HEK293 (cell line): ENCODE measurements at regions not wholly inside any gene's neighbourhood (a gene's known extent, or its start where the extent isn't known, plus 50 kb on each side); places are given as distances from the start of the nearest gene placed in this dataset.
A peak's percentile ranks its signal among the peaks of the same experiment; 100 is the strongest.

ENCODE experiments used
- CTCF ChIA-PET: fragments of 350-600 bp; formaldehyde crosslinking; extraction: SDS; loops from one replicate; lab custom pipeline; 2021; ENCODE audit warnings: antibody characterized with exemption; lab: Yijun Ruan, JAX
- POLR2A ChIA-PET: fragments of 300-600 bp; formaldehyde crosslinking; extraction: SDS; loops from one replicate; lab custom pipeline; 2020; ENCODE audit warnings: antibody characterized with exemption, inconsistent platforms; lab: Yijun Ruan, JAX
- H3K27ac ChIP-seq: fragments of 200-500 bp; sonication (Bioruptor generic); 2 replicates; pipeline ENCODE4 v1.5.1; 2014; ENCODE audit warnings: low read depth, low read length, control low read depth, inconsistent platforms; ENCODE audit errors: extremely low read depth
- H3K36me3 ChIP-seq, 2 experiments: fragments of 200-500 bp in 1 of 2; sonication (Bioruptor generic) in 1 of 2; 1 replicate in 1 of 2; 2 replicates in 1 of 2; pipeline ENCODE4 v1.5.1; 2014 to 2017; ENCODE audit warnings: inconsistent platforms in 2 of 2, low read length in 2 of 2; ENCODE audit not compliant: control insufficient read depth in 2 of 2, insufficient read depth in 1 of 2
- H3K4me1 ChIP-seq: fragments of 200-500 bp; sonication (Bioruptor generic); 2 replicates; pipeline ENCODE4 v1.5.1; 2014; ENCODE audit warnings: mild to moderate bottlenecking, low read length, inconsistent platforms; ENCODE audit not compliant: control insufficient read depth, insufficient read depth
- H3K4me3 ChIP-seq: 2 replicates; pipeline ENCODE4 v1.5.1; 2011; ENCODE audit warnings: low read depth, mild to moderate bottlenecking, control low read depth, low read length, moderate library complexity
- H3K9me3 ChIP-seq: fragments of 200-500 bp; sonication (Bioruptor generic); 2 replicates; pipeline ENCODE4 v1.5.1; 2014; ENCODE audit warnings: low read depth, low read length, inconsistent platforms; ENCODE audit not compliant: control insufficient read depth, insufficient read depth
- CTCF ChIP-seq: fragments of 450-650 bp; formaldehyde crosslinking; IDR thresholded peaks from 2 replicates; pipeline ENCODE4 v1.5.1; 2016; ENCODE audit warnings: missing biosample characterization, missing genetic modification characterization
- EGR2 ChIP-seq: fragments of 450-650 bp; formaldehyde crosslinking; IDR thresholded peaks from 2 replicates; pipeline ENCODE4 v1.5.1; 2016; ENCODE audit warnings: low read depth, missing biosample characterization, missing genetic modification characterization
- KLF7 ChIP-seq: fragments of 450-650 bp; formaldehyde crosslinking; IDR thresholded peaks from 2 replicates; pipeline ENCODE4 v1.5.1; 2016; ENCODE audit warnings: missing biosample characterization, missing genetic modification characterization, borderline replicate concordance
- KLF9 ChIP-seq: fragments of 450-650 bp; formaldehyde crosslinking; IDR thresholded peaks from 2 replicates; pipeline ENCODE4 v1.5.1; 2016; ENCODE audit warnings: missing biosample characterization, missing genetic modification characterization, low read depth
- PRDM10 ChIP-seq: fragments of 450-650 bp; formaldehyde crosslinking; IDR thresholded peaks from 2 replicates; pipeline ENCODE4 v1.5.1; 2016; ENCODE audit warnings: missing biosample characterization, missing genetic modification characterization
- TCF7L2 ChIP-seq: IDR thresholded peaks from 2 replicates; pipeline ENCODE4 v1.6.1; 2011; ENCODE audit warnings: low read depth, mild to moderate bottlenecking, inconsistent platforms, low read length, moderate library complexity, borderline replicate concordance
- ZBTB10 ChIP-seq: fragments of 450-650 bp; formaldehyde crosslinking; IDR thresholded peaks from 2 replicates; pipeline ENCODE4 v1.5.1; 2016; ENCODE audit warnings: missing biosample characterization, missing genetic modification characterization
- ZFHX2 ChIP-seq: fragments of 450-650 bp; formaldehyde crosslinking; conservative IDR thresholded peaks from 2 replicates; pipeline ENCODE4 v1.5.1; 2016; ENCODE audit warnings: missing biosample characterization, missing genetic modification characterization
- ZIC2 ChIP-seq: fragments of 450-650 bp; formaldehyde crosslinking; IDR thresholded peaks from 2 replicates; pipeline ENCODE4 v1.5.1; 2016; ENCODE audit warnings: missing biosample characterization, missing genetic modification characterization
- ZNF169 ChIP-seq: fragments of 450-650 bp; formaldehyde crosslinking; IDR thresholded peaks from 2 replicates; pipeline ENCODE4 v1.5.1; 2016; ENCODE audit warnings: missing biosample characterization, missing genetic modification characterization
- ZNF184 ChIP-seq: fragments of 450-650 bp; IDR thresholded peaks from 2 replicates; pipeline ENCODE4 v1.5.1; 2018; ENCODE audit warnings: missing biosample characterization, mild to moderate bottlenecking, missing genetic modification characterization
- ZNF266 ChIP-seq: fragments of 450-650 bp; formaldehyde crosslinking; IDR thresholded peaks from 2 replicates; pipeline ENCODE4 v1.5.1; 2016; ENCODE audit warnings: missing biosample characterization, missing genetic modification characterization, low read depth
- ZNF423 ChIP-seq: fragments of 450-650 bp; formaldehyde crosslinking; IDR thresholded peaks from 2 replicates; pipeline ENCODE4 v1.5.1; 2016; ENCODE audit warnings: missing biosample characterization, missing genetic modification characterization
- ZNF473 ChIP-seq: fragments of 450-650 bp; formaldehyde crosslinking; IDR thresholded peaks from 2 replicates; pipeline ENCODE4 v1.5.1; 2017; ENCODE audit warnings: missing biosample characterization, missing genetic modification characterization
- ZNF488 ChIP-seq: fragments of 450-650 bp; formaldehyde crosslinking; IDR thresholded peaks from 2 replicates; pipeline ENCODE4 v1.5.1; 2016; ENCODE audit warnings: missing biosample characterization, missing genetic modification characterization
- ZNF555 ChIP-seq: fragments of 450-650 bp; formaldehyde crosslinking; conservative IDR thresholded peaks from 2 replicates; pipeline ENCODE4 v1.5.1; 2017; ENCODE audit warnings: missing biosample characterization, mild to moderate bottlenecking, missing genetic modification characterization, inconsistent platforms
- ZNF600 ChIP-seq: fragments of 450-650 bp; formaldehyde crosslinking; IDR thresholded peaks from 2 replicates; pipeline ENCODE4 v1.5.1; 2016; ENCODE audit warnings: missing biosample characterization, missing genetic modification characterization
- ZNF654 ChIP-seq: fragments of 450-650 bp; formaldehyde crosslinking; IDR thresholded peaks from 2 replicates; pipeline ENCODE4 v1.5.1; 2016; ENCODE audit warnings: low read depth, missing biosample characterization, missing genetic modification characterization
- ZNF701 ChIP-seq: fragments of 450-650 bp; formaldehyde crosslinking; IDR thresholded peaks from 2 replicates; pipeline ENCODE4 v1.5.1; 2016; ENCODE audit warnings: missing biosample characterization, missing genetic modification characterization
- ZNF747 ChIP-seq: fragments of 450-650 bp; formaldehyde crosslinking; IDR thresholded peaks from 2 replicates; pipeline ENCODE4 v1.5.1; 2016; ENCODE audit warnings: missing biosample characterization, missing genetic modification characterization
- ZSCAN18 ChIP-seq: fragments of 450-650 bp; formaldehyde crosslinking; IDR thresholded peaks from 2 replicates; pipeline ENCODE4 v1.5.1; 2016; ENCODE audit warnings: missing biosample characterization, missing genetic modification characterization

GRCh38 chr4:42296196-42296595, 101.1 kb upstream of the SHISA3 start:
- Histone ChIP-seq H3K9me3 (no peaks in the 10 kb centered on the region), H3K4me1 (no peaks in the 10 kb centered on the region), H3K4me3 (no peak overlapping the region), H3K27ac (no peak overlapping the region), H3K36me3 (no peaks in the 10 kb centered on the region)
- ChIA-PET POLR2A (no interaction called here), CTCF (no interaction called here)
- no peak for TF ChIP-seq ZNF555 (tag by site-specific recombination)
- no peak for TF ChIP-seq ZSCAN18 (tag by site-specific recombination)
- TF ChIP-seq ZNF747 (tag by site-specific recombination) = no peak
- TF ChIP-seq PRDM10 (tag by site-specific recombination) = no peak
- no peak for TF ChIP-seq ZFHX2 (tag by site-specific recombination)
- no peak for TF ChIP-seq KLF7

- POLR2A ChIA-PET = no interaction called here
- H3K9me3 ChIP-seq = no peaks in the 10 kb centered on the region
- CTCF ChIA-PET = interaction anchor here (0.9 to 1.7 kb wide), 4 partner anchors 20 to 218 kb away, joined by 3 to 6 read pairs (median 4); no protein-coding TSS in a partner anchor
- no peak overlapping the region for H3K27ac ChIP-seq
- no peak overlapping the region for H3K4me3 ChIP-seq
- H3K4me1 ChIP-seq = no peaks in the 10 kb centered on the region
- H3K36me3 ChIP-seq = no peaks in the 10 kb centered on the region
- 0 out of 2 replicates have a peak, but pooled peaks have one; percentile 48 for TF ChIP-seq ZNF701
- no peak for TF ChIP-seq PRDM10 (tag by site-specific recombination)
- TF ChIP-seq CTCF = peak; percentile 55; the same call in 1 of the 2 replicates
- no peak for TF ChIP-seq ZIC2 (tag by site-specific recombination)
- no peak for TF ChIP-seq ZNF266 (tag by site-specific recombination)
- peak; percentile 34; the same call in 1 of the 2 replicates for TF ChIP-seq TCF7L2
- no peak for TF ChIP-seq ZNF184 (tag by site-specific recombination)
- no peak for TF ChIP-seq ZNF600 (tag by site-specific recombination)
- no peak for TF ChIP-seq ZNF473 (tag by site-specific recombination)
- no peak for TF ChIP-seq ZNF488 (tag by site-specific recombination)
- no peak for TF ChIP-seq ZNF423 (tag by site-specific recombination)
- TF ChIP-seq KLF9 = no peak
- peak; percentile 39 for TF ChIP-seq ZNF654 (tag by site-specific recombination)
- TF ChIP-seq ZBTB10 (tag by site-specific recombination) = no peak
- TF ChIP-seq ZNF169 (tag by site-specific recombination) = no peak
- TF ChIP-seq EGR2 (tag by site-specific recombination) = no peak
Measured at GRCh38 chr4:42302348-42302747, 94.9 kb upstream of the SHISA3 start.
